ENCODE measurements at regions not wholly inside any gene's neighbourhood (a gene's known extent, or its start where the extent isn't known, plus 50 kb on each side); places are given as distances from the start of the nearest gene placed in this dataset.

DNA sequence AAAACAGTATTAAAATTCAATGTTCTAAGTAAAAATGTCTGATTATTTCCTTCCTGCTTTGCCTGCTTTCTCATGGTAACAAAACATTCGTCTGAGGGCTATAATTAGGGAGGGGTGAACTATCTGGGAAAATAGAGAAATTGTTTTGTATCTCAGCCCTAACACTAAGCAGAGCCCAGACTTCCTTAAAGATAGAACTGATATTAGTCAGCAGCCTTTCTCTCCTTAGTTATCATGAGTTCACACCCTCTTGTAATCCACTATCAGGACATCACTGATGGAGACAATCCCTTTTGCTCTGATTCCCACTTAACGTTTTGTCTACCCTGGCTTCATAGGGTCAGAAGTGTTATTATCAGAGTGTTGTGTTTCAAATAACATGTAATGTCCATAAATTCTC lies 701.1 kb upstream of the ZEB2 start:
- Histone ChIP-seq H3K36me3 (no peaks in the 10 kb centered on the region), H3K9me3 (no peaks in the 10 kb centered on the region), H3K4me3 (no peak overlapping the region), H3K4me1 (ENCODE audit: insufficient read depth) (no peaks in the 10 kb centered on the region), H3K27me3 (no peaks in the 10 kb centered on the region), H3K27ac (no peak overlapping the region)
- TF ChIP-seq, protein P1, sequence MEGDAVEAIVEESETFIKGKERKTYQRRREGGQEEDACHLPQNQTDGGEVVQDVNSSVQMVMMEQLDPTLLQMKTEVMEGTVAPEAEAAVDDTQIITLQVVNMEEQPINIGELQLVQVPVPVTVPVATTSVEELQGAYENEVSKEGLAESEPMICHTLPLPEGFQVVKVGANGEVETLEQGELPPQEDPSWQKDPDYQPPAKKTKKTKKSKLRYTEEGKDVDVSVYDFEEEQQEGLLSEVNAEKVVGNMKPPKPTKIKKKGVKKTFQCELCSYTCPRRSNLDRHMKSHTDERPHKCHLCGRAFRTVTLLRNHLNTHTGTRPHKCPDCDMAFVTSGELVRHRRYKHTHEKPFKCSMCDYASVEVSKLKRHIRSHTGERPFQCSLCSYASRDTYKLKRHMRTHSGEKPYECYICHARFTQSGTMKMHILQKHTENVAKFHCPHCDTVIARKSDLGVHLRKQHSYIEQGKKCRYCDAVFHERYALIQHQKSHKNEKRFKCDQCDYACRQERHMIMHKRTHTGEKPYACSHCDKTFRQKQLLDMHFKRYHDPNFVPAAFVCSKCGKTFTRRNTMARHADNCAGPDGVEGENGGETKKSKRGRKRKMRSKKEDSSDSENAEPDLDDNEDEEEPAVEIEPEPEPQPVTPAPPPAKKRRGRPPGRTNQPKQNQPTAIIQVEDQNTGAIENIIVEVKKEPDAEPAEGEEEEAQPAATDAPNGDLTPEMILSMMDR (IDR thresholded peaks at IDR 0.05) = no peak
- TF ChIP-seq POLR2A (IDR thresholded peaks at IDR 0.05) = no peak
- no peak for TF ChIP-seq EP300 (IDR thresholded peaks at IDR 0.05)
- no peak for DNase-seq
- WGBS, 3 donors = 6 to 26% (median 22%) methylated on average over 2 of the region's 2 CpGs
- intact Hi-C loops (cut with DNase I) = no loop called here

DNA sequence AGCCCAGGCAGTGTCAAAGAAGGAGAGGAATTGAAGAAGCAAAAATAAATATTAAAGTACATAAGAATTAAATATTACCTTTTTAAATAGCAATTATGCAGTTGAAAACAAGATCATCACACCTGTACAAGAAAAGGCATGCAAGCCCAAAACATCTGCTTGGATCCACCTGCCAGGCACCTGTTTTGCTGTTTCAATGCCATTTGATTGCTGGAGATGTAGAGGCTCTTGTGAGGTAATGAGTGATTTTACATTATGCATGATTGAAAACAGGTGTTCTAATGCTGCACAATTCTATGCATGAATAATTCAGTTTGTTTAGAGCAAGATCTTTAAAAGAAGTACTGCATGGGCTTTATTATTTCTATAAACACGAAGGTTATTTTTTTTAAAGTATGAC lies 700.6 kb upstream of the ZEB2 start:
- Histone ChIP-seq H3K9me3 (no peaks in the 10 kb centered on the region), H3K36me3 (no peaks in the 10 kb centered on the region), H3K27me3 (no peaks in the 10 kb centered on the region), H3K4me1 (ENCODE audit: insufficient read depth) (no peaks in the 10 kb centered on the region), H3K4me3 (no peak overlapping the region), H3K27ac (no peak overlapping the region)
- TF ChIP-seq POLR2A (IDR thresholded peaks at IDR 0.05) (no peak), EP300 (IDR thresholded peaks at IDR 0.05) (no peak)
- TF ChIP-seq, protein P1 (IDR thresholded peaks at IDR 0.05) = no peak
- 46 to 73% (median 70%) methylated on average over 1 of the region's 1 CpG for WGBS, 3 donors
- no peak for DNase-seq
- intact Hi-C loops (cut with DNase I) = no loop called here

DNA sequence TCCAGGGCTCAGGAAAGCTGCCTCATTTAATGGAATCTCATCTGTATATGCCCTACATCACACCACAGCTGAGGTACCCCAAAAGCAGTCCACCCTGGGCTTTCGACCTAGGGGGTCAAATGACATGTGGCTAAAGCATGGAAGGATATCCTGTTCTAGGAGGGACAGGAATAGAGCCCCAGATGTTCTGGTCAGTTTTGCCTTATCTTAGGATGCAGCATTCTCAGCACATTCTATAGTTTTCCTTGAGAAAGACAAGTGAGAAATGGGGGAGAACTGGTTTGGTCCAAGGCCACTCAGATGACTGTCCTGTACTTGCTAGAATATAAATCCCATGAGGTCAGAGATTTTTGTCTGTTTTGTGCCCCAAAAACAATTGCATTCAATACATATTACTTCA lies 688.0 kb upstream of the ZEB2 start:
- 79 to 100% (median 96%) methylated on average over 1 of the region's 1 CpG for WGBS, 3 donors
- TF ChIP-seq, protein P1 (IDR thresholded peaks at IDR 0.05) = no peak
- TF ChIP-seq POLR2A (IDR thresholded peaks at IDR 0.05) (no peak), EP300 (IDR thresholded peaks at IDR 0.05) (no peak)
- no peaks in the 10 kb centered on the region for H3K27me3 ChIP-seq
- DNase-seq = no peak
- H3K4me3 ChIP-seq = no peak overlapping the region
- no peaks in the 10 kb centered on the region for H3K9me3 ChIP-seq
- H3K4me1 ChIP-seq (ENCODE audit: insufficient read depth) = no peaks in the 10 kb centered on the region
- intact Hi-C loops (cut with DNase I) = no loop called here
- no peak overlapping the region for H3K27ac ChIP-seq
- no peaks in the 10 kb centered on the region for H3K36me3 ChIP-seq

DNA sequence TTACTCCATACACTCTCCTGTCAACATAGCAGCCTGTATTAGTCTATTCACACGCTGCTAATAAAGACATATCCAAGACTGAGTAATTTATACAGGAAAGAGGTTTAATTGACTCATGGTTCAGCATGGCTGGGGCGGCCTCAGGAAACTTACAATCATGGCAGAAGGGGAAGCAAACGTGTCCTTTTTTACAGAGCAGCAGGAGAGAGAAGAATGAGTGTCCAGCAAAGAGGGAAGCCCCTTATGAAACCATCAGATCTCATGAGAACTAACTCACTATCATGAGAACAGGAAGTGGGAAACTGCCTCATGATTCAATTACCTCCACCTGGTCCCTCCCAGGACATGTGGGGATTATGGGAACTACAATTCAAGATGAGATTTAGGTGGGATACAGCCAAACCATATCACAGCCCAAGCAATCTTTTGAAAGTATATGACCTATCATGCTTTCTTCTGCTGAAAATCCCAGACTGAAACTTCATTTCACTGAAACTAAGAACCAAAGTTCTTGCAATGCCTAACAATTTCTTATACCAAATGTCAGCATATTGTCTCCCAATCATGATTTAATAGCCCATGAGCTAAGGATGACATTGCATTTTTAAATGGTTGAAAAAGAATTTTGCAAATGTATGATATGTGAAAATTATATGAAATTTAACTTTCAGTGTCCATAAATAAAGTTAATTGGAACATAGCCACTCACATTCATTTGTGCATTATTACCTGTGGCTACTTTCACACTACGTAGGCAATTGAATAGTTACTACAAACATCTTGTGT lies 686.8 kb upstream of the ZEB2 start:
- Histone ChIP-seq H3K9me3 (no peaks in the 10 kb centered on the region), H3K27ac (no peak overlapping the region), H3K4me1 (ENCODE audit: insufficient read depth) (no peaks in the 10 kb centered on the region), H3K4me3 (no peak overlapping the region), H3K36me3 (no peaks in the 10 kb centered on the region), H3K27me3 (no peaks in the 10 kb centered on the region)
- DNase-seq = no peak
- no peak for TF ChIP-seq POLR2A (IDR thresholded peaks at IDR 0.05)
- no peak for TF ChIP-seq EP300 (IDR thresholded peaks at IDR 0.05)
- TF ChIP-seq, protein P1 (IDR thresholded peaks at IDR 0.05) = no peak
- intact Hi-C loops (cut with DNase I) = no loop called here
- WGBS, 3 donors = 85 to 92% (median 91%) methylated on average over 4 of the region's 4 CpGs
